ENCODE measurements at regions not wholly inside any gene's neighbourhood (a gene's known extent, or its start where the extent isn't known, plus 50 kb on each side); places are given as distances from the start of the nearest gene placed in this dataset.
"Not testable (repeated sequence)": the region's sequence is repeated elsewhere in the genome, so short reads cannot be mapped to it uniquely, and the experiment has no call there.

- DNase-seq: no peak
Measured at GRCh38 chr10:9081961-9082360, 1027.5 kb downstream of the GATA3 start.

GRCh38 chr10:9091530-9092093, 1037.1 kb downstream of the GATA3 start:
- peak in 1 of 2 donors; percentile 4 for DNase-seq

GRCh38 chr10:9096288-9096687, 1041.8 kb downstream of the GATA3 start:
- peak; percentile 2 to 9 for DNase-seq

GRCh38 chr10:9097206-9097990, 1042.9 kb downstream of the GATA3 start:
- no peak for DNase-seq

DNA sequence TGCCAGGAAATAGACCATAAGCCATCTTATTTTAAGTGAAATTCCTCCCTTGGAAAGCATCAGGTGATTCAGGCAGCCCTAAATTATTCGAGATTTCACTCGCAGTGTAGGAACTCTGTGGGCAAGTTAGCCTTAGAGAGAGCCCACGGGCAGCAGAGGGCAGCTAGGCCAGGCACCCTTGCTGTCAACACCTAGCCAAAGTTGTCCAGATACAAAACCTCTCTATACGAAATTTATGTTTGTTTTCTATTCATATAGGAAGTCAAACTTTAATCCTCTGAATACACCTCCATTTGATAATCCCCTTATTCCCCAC, 1043.5 kb downstream of the GATA3 start:
- DNase-seq: no peak

- DNase-seq: no peak
Measured at GRCh38 chr10:9102026-9102425, 1047.5 kb downstream of the GATA3 start.

DNA sequence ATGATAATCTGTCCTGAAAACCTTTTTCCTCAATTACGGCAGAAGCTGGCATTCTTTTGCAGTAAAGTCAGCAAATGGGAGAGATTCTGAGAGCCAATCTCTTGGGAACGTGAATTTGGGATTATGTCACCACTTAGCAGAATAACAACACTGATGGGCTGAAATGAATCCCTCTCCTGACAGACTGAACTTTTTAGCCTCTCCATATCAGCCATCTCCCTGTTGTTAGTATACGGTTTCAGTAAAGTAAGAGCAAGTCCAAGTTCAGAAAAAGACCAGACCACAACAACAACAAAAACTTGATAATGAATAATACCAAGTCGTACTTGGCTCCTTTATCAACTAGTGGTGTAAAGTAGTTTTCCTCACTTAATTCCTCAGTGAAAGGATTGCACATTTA, 1048.8 kb downstream of the GATA3 start:
- no peak for DNase-seq

DNA sequence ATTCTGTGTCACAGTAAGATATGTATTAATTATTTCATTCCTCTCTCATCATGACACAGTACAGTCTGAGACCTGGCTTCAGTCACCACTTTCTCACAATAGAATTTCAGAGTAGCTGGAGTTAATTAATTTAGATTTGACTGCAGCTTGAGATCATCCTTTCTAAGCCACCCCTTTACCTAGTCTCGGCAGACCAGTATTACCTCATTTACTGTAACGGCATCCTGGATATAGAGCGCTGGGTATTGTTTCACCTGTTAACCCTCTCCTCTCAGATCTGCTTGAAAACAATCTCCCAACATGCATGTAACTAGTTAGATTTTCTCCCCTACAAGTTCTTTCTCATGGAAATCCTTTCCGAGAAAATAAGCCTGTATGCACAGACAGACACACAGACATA, 1057.5 kb downstream of the GATA3 start:
- no peak for DNase-seq

DNA sequence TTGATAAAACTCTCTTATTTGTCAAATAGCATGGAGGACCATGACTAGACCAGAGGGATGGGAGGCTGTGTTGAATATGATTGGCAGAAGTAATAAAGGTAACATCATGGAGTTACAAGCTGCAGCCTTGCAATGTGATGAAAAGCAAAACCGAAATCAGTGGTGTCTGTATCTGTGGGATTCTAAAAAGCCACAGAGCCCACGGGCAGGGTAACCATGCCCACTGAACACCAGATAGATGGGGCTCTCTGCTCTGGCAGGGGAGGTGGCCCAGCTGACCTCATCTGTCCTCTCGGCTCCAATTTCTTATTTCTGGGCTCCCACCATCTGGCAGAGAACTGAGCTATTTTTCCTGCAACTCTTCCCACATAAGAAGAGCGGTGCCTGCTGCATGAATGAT, 1072.2 kb downstream of the GATA3 start:
- no peak for DNase-seq

- no peak for DNase-seq
Measured at GRCh38 chr10:9137368-9137767, 1082.9 kb downstream of the GATA3 start.

DNA sequence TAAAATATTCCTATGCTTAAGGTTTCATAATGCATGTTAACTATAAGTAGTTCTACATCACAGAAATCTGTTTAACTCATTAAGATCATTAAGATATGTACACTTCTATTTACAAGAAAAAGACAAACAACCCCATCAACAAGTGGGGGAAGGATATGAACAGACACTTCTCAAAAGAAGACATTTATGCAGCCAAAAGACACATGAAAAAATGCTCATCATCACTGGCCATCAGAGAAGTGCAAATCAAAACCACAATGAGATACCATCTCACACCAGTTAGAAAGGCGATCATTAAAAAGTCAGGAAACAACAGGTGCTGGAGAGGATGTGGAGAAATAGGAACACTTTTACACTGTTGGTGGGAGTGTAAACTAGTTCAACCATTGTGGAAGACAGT, 1084.3 kb downstream of the GATA3 start:
- not testable (repeated sequence) for DNase-seq

DNA sequence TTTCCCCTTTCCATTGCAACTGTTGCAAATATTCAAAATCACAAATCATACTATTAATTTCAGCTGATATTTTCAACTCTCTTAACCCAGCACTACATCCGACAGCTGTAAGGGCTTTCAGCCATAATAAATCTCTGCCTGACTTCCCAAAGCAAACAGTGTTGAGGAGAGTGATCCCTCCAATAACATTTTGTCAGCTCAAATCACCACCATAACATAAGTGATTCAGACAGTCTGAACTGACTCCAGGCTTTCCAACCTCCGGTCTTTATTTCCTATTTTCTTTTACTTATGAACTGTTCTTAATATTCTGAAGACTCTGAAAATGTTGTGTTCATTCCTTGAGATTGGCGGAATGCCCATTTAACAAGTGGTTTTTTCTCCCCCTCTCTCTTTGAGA, 1085.9 kb downstream of the GATA3 start:
- DNase-seq: no peak

GRCh38 chr10:9147475-9147874, 1093.0 kb downstream of the GATA3 start:
- no peak for DNase-seq

GRCh38 chr10:9149134-9149533, 1094.6 kb downstream of the GATA3 start:
- no peak for DNase-seq

- DNase-seq: not testable (repeated sequence)
Measured at GRCh38 chr10:9153057-9153456, 1098.6 kb downstream of the GATA3 start.

DNA sequence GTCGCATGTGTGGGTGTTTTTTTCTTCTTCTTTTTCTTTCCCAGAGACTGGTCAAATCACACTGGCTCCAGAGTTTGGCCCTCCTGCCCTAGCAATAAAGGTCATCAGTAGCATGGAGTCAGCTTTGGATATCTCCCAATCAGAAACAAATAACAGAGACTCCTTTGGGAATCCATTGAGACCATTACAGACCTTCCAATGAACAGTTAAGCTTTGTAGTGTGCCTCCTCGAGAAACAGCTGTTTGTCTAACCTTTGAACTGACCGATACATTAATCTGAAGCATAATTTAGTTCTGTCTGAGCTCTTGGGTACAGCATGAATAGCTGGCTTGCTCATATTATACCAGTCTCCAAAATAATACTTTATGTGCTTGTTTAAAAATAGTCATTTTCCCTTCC, 1103.2 kb downstream of the GATA3 start:
- DNase-seq: no peak

GRCh38 chr10:9158675-9159074, 1104.2 kb downstream of the GATA3 start:
- DNase-seq: no peak

DNA sequence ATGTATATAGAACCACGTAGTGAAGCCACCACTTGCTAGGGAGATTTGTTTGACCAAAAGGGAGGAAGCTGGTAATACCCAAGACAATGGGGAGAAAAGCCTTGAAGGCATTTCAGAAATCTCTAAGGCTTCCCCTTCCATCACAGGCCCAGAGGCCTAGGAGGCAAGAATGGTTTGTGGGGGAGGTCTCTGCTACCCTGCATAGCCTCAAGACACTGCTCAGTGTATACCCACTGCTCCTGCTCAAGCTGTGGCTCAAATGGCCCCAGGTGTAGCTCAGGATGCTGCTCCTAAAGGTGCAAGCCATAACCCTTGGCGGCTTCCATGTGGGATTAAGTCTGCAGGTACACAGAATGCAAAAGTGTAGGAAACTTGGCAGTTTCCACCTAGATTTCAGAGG, 1105.8 kb downstream of the GATA3 start:
- DNase-seq: no peak

DNA sequence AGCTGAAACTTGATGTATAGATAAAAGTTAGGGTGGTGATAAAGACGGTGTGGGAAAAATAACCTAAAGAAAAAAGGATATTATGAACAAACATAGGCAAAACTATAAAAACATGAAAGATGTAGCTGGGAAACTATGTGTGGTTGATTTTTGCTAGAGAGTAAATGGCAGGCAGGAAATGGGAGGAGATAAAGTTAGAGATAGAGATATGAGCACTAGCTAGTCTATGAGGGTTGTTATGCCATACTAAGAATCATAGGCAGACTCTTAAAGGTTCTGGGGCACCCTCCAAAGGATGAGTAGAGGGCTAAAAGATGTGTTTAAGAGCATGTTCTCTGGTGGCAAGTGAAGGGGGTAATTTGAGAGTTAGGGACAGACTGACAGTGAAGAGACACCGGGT, 1109.2 kb downstream of the GATA3 start:
- DNase-seq: no peak

GRCh38 chr10:9166770-9167169, 1112.3 kb downstream of the GATA3 start:
- DNase-seq: no peak

GRCh38 chr10:9172276-9172675, 1117.8 kb downstream of the GATA3 start:
- DNase-seq: no peak

- DNase-seq: no peak
Measured at GRCh38 chr10:9175200-9175599, 1120.7 kb downstream of the GATA3 start.

- DNase-seq: not testable (repeated sequence)
Measured at GRCh38 chr10:9183197-9183880, 1128.9 kb downstream of the GATA3 start.

DNA sequence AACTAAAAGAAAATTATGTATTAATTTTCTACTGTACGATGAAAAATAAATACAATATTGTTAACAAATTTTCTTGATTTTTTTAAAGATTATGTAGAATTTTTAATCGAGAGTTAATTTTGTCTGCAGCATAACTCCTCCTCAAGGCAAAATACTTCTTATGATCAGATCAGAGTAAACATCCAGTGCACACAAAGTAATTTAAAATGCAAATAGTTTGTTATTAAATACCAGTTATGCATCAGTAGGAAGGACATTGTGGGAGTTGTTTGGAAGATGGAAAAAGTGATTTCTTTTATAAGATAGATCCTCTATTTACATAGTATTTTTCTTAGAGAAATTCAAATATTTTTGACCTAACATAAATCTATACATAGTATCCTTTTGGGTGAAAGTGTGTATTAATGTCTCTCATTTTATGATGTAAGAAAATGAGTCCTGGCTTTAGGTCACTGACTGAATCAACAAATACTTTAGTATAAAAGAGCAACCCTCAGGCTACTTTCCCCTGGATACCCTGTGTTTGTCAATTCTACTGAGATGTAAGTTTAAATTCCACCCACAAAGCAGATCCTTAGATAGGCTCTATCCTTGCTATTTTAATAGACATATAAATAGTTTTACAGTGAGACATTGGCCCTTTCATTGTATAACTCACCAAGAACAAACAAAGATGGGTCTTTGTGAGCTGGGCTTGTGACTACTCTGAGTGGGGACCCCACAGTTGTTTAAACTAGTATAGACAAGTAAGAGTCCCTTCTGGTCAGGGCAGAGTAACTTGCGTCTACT, 1133.7 kb downstream of the GATA3 start:
- DNase-seq: no peak

Data from activated CD4-positive, alpha-beta T cell treated with anti-CD3 and anti-CD28 coated beads for 4 hours (primary cell).